Progenitor cell of endocrine pancreas (in vitro differentiated cells): ENCODE measurements at regions not wholly inside any gene's neighbourhood (a gene's known extent, or its start where the extent isn't known, plus 50 kb on each side); places are given as distances from the start of the nearest gene placed in this dataset.

Experiments used
- DNase-seq: peaks from one replicate; pipeline ENCODE4 v3.0.0; 2021; ENCODE audit warnings: low spot score; ENCODE audit not compliant: unreplicated experiment
- H3K27ac Mint-ChIP-seq: 2 replicates; pipeline ENCODE4 v1.8.0; 2021; ENCODE audit warnings: mild to moderate bottlenecking, moderate library complexity, mixed read lengths
- H3K27me3 Mint-ChIP-seq: 2 replicates; pipeline ENCODE4 v1.8.0; 2021; ENCODE audit warnings: mixed read lengths
- H3K36me3 Mint-ChIP-seq: 2 replicates; pipeline ENCODE4 v1.8.0; 2022; ENCODE audit warnings: mixed read lengths; ENCODE audit not compliant: insufficient read depth
- H3K4me1 Mint-ChIP-seq: 2 replicates; pipeline ENCODE4 v1.8.0; 2021; ENCODE audit warnings: low read depth, mixed read lengths
- H3K4me3 Mint-ChIP-seq: 2 replicates; pipeline ENCODE4 v1.8.0; 2021; ENCODE audit warnings: low read depth, mild to moderate bottlenecking, moderate library complexity, mixed read lengths
- H3K9me3 Mint-ChIP-seq: 2 replicates; pipeline ENCODE4 v1.8.0; 2021; ENCODE audit warnings: low read depth, mixed read lengths
- TF ChIP-seq, protein P1 (sequence below): fragments of 200-600 bp; sonication (generic); IDR thresholded peaks from one replicate; pipeline ENCODE4 v1.5.0; 2021; ENCODE audit warnings: antibody characterized with exemption, mild to moderate bottlenecking; ENCODE audit not compliant: unreplicated experiment

- Mint-ChIP-seq H3K4me1 (peaks cover 27% of the 10 kb centered on the region), H3K27me3 (no peaks in the 10 kb centered on the region), H3K4me3 (no peak overlapping the region), H3K27ac (no peak overlapping the region), H3K9me3 (no peaks in the 10 kb centered on the region), H3K36me3 (no peaks in the 10 kb centered on the region)
- DNase-seq, result no peak
- TF ChIP-seq, protein P1, sequence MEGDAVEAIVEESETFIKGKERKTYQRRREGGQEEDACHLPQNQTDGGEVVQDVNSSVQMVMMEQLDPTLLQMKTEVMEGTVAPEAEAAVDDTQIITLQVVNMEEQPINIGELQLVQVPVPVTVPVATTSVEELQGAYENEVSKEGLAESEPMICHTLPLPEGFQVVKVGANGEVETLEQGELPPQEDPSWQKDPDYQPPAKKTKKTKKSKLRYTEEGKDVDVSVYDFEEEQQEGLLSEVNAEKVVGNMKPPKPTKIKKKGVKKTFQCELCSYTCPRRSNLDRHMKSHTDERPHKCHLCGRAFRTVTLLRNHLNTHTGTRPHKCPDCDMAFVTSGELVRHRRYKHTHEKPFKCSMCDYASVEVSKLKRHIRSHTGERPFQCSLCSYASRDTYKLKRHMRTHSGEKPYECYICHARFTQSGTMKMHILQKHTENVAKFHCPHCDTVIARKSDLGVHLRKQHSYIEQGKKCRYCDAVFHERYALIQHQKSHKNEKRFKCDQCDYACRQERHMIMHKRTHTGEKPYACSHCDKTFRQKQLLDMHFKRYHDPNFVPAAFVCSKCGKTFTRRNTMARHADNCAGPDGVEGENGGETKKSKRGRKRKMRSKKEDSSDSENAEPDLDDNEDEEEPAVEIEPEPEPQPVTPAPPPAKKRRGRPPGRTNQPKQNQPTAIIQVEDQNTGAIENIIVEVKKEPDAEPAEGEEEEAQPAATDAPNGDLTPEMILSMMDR, result no peak
These were observed 152.6 kb upstream of the TPM1 start for GRCh38 chr15:62889734-62890505.

- DNase-seq, result no peak
- Mint-ChIP-seq H3K9me3 (no peaks in the 10 kb centered on the region), H3K4me1 (peaks cover 24% of the 10 kb centered on the region), H3K27me3 (no peaks in the 10 kb centered on the region), H3K27ac (no peak overlapping the region), H3K36me3 (no peaks in the 10 kb centered on the region), H3K4me3 (no peak overlapping the region)
- TF ChIP-seq, protein P1, result no peak
These were observed 148.0 kb upstream of the TPM1 start for GRCh38 chr15:62894322-62895085.

- Mint-ChIP-seq H3K4me1 (peaks cover 23% of the 10 kb centered on the region), H3K4me3 (no peak overlapping the region), H3K27me3 (no peaks in the 10 kb centered on the region), H3K27ac (peak overlapping the region; percentile 92), H3K36me3 (no peaks in the 10 kb centered on the region), H3K9me3 (no peaks in the 10 kb centered on the region)
- DNase-seq, result no peak
- TF ChIP-seq, protein P1, result no peak
These were observed 147.2 kb upstream of the TPM1 start for GRCh38 chr15:62895139-62895866.

DNA sequence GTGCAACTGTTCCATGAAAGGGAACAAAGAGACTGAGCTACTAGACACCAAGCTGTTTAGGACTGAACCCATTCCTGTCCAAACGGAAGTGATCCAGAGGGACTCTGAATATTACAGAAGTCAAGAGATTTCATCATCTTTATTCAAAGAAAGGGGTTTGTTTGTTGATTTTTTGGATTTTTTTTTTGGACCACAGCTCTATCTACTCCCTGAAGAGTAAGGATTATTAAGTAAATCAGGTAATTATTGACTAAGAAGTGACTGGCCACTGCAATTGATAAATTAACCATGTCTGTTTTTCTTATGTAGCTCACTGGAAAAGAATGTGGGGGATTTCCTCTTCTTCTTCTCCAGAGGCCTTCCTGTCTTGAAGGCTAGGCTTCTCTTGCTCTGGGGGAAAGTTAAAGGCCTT lies 146.6 kb upstream of the TPM1 start:
- H3K4me1 Mint-ChIP-seq, result peaks cover 23% of the 10 kb centered on the region
- no peak overlapping the region for H3K4me3 Mint-ChIP-seq
- TF ChIP-seq, protein P1, result no peak
- no peaks in the 10 kb centered on the region for H3K27me3 Mint-ChIP-seq
- no peaks in the 10 kb centered on the region for H3K9me3 Mint-ChIP-seq
- no peak for DNase-seq
- H3K36me3 Mint-ChIP-seq, result no peaks in the 10 kb centered on the region
- H3K27ac Mint-ChIP-seq, result peak overlapping the region; percentile 92

GRCh38 chr15:62896380-62896866 lies 146.1 kb upstream of the TPM1 start:
- Mint-ChIP-seq H3K4me3 (no peak overlapping the region), H3K9me3 (no peaks in the 10 kb centered on the region), H3K4me1 (peaks cover 23% of the 10 kb centered on the region), H3K27ac (peak overlapping the region; percentile 92), H3K36me3 (no peaks in the 10 kb centered on the region), H3K27me3 (no peaks in the 10 kb centered on the region)
- TF ChIP-seq, protein P1, result no peak
- no peak for DNase-seq
